ENCODE measurements at regions not wholly inside any gene's neighbourhood (a gene's known extent, or its start where the extent isn't known, plus 50 kb on each side); places are given as distances from the start of the nearest gene placed in this dataset.

DNA sequence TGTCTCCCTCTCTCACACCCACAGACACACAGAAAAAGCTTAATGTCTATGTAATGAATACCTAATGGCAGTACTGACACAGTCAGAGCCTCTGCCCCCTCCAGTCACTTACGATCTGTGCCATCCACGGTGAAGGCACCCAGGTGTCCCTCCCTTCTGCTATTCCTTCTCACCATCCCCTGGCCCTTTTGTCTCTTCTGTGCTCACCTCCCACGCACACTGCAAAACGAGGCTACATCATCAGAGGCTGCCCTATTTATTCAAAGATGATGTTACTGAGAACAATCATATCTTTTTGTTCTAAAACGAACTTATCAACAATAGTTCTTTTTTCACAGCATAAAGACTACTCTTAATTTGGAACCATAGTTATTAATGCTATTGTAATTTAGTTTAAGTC lies 246.9 kb upstream of the MKLN1 start:
- H3K4me3 ChIP-seq (ENCODE audit: low read depth, low read length) = no peak overlapping the region
- no peaks in the 10 kb centered on the region for H3K9me3 ChIP-seq (ENCODE audit: control insufficient read depth, insufficient read depth, low read depth, low read length)
- no peak overlapping the region for H3K27ac ChIP-seq (ENCODE audit: extremely low read depth, low read depth, low read length)
- H3K4me1 ChIP-seq (ENCODE audit: control insufficient read depth, insufficient read depth, low read length) = peaks cover 3% of the 10 kb centered on the region; the same call in 1 of the 2 replicates
- TF ChIP-seq AEBP2 (tag by site-specific recombination; IDR thresholded peaks at IDR 0.05; ENCODE audit: borderline replicate concordance) (no peak), EGR2 (tag by site-specific recombination; IDR thresholded peaks at IDR 0.05; ENCODE audit: low read depth) (0 out of 2 replicates have a peak, but pooled peaks have one; percentile 7), ZNF426 (tag by site-specific recombination; IDR thresholded peaks at IDR 0.05) (no peak)
- ChIA-PET CTCF (no interaction called here), POLR2A (no interaction called here)
- H3K36me3 ChIP-seq (ENCODE audit: control insufficient read depth in 2 of 2, insufficient read depth in 1 of 2, low read length in 2 of 2) = no peaks in the 10 kb centered on the region

DNA sequence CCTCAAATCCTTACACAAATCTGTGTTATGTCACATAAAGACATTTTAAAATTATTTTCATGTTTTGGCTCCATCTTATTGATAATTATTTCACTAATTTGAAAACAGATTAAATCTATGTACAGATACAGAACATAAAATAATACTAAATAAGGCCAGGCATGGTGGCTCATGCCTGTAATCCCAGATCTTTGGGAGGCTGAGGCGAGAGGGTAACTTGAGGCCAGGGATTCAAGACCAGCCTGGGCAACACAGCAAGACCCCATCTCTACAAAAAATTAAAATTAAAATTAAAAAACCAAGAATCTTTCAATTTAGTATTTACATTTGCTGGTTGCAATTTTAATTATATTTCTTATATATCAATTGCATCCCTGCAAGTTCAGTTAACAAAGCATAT lies 246.4 kb upstream of the MKLN1 start:
- Histone ChIP-seq H3K9me3 (ENCODE audit: control insufficient read depth, insufficient read depth, low read depth, low read length) (no peaks in the 10 kb centered on the region), H3K36me3 (ENCODE audit: control insufficient read depth in 2 of 2, insufficient read depth in 1 of 2, low read length in 2 of 2) (no peaks in the 10 kb centered on the region), H3K4me3 (ENCODE audit: low read depth, low read length) (no peak overlapping the region), H3K27ac (ENCODE audit: extremely low read depth, low read depth, low read length) (no peak overlapping the region), H3K4me1 (ENCODE audit: control insufficient read depth, insufficient read depth, low read length) (peaks cover 3% of the 10 kb centered on the region; the same call in 1 of the 2 replicates)
- TF ChIP-seq, protein P1, sequence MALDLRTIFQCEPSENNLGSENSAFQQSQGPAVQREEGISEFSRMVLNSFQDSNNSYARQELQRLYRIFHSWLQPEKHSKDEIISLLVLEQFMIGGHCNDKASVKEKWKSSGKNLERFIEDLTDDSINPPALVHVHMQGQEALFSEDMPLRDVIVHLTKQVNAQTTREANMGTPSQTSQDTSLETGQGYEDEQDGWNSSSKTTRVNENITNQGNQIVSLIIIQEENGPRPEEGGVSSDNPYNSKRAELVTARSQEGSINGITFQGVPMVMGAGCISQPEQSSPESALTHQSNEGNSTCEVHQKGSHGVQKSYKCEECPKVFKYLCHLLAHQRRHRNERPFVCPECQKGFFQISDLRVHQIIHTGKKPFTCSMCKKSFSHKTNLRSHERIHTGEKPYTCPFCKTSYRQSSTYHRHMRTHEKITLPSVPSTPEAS (tag by site-specific recombination; IDR thresholded peaks at IDR 0.05) = no peak
- TF ChIP-seq ZNF585B (tag by site-specific recombination; IDR thresholded peaks at IDR 0.05) (no peak), ZBTB44 (tag by site-specific recombination; IDR thresholded peaks at IDR 0.05) (no peak), ZNF664 (tag by site-specific recombination; IDR thresholded peaks at IDR 0.05) (no peak), OSR2 (tag by site-specific recombination; IDR thresholded peaks at IDR 0.05) (no peak), ZNF707 (tag by site-specific recombination; IDR thresholded peaks at IDR 0.05) (no peak), ZNF350 (tag by site-specific recombination; IDR thresholded peaks at IDR 0.05) (no peak), ZNF776 (tag by site-specific recombination; IDR thresholded peaks at IDR 0.05; ENCODE audit: borderline replicate concordance) (no peak), SP2 (tag by site-specific recombination; IDR thresholded peaks at IDR 0.05) (no peak), ZNF785 (tag by site-specific recombination; IDR thresholded peaks at IDR 0.05) (no peak), MEIS1 (CRISPR knock-in tag; IDR thresholded peaks at IDR 0.05; ENCODE audit: borderline replicate concordance) (no peak), ZNF366 (tag by site-specific recombination; conservative IDR thresholded peaks at IDR 0.05) (no peak), ZNF768 (tag by site-specific recombination; IDR thresholded peaks at IDR 0.05) (no peak), ZNF530 (tag by site-specific recombination; IDR thresholded peaks at IDR 0.05; ENCODE audit: low read depth) (no peak), GLIS2 (tag by site-specific recombination; IDR thresholded peaks at IDR 0.05) (no peak), INSM2 (tag by site-specific recombination; IDR thresholded peaks at IDR 0.05) (no peak), YY1 (tag by site-specific recombination; IDR thresholded peaks at IDR 0.05) (no peak)
- TF ChIP-seq, protein P2, sequence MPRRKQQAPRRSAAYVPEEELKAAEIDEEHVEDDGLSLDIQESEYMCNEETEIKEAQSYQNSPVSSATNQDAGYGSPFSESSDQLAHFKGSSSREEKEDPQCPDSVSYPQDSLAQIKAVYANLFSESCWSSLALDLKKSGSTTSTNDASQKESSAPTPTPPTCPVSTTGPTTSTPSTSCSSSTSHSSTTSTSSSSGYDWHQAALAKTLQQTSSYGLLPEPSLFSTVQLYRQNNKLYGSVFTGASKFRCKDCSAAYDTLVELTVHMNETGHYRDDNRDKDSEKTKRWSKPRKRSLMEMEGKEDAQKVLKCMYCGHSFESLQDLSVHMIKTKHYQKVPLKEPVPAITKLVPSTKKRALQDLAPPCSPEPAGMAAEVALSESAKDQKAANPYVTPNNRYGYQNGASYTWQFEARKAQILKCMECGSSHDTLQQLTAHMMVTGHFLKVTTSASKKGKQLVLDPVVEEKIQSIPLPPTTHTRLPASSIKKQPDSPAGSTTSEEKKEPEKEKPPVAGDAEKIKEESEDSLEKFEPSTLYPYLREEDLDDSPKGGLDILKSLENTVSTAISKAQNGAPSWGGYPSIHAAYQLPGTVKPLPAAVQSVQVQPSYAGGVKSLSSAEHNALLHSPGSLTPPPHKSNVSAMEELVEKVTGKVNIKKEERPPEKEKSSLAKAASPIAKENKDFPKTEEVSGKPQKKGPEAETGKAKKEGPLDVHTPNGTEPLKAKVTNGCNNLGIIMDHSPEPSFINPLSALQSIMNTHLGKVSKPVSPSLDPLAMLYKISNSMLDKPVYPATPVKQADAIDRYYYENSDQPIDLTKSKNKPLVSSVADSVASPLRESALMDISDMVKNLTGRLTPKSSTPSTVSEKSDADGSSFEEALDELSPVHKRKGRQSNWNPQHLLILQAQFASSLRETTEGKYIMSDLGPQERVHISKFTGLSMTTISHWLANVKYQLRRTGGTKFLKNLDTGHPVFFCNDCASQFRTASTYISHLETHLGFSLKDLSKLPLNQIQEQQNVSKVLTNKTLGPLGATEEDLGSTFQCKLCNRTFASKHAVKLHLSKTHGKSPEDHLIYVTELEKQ (tag by site-specific recombination; IDR thresholded peaks at IDR 0.05; ENCODE audit: borderline replicate concordance) = no peak
- TF ChIP-seq, protein P3, sequence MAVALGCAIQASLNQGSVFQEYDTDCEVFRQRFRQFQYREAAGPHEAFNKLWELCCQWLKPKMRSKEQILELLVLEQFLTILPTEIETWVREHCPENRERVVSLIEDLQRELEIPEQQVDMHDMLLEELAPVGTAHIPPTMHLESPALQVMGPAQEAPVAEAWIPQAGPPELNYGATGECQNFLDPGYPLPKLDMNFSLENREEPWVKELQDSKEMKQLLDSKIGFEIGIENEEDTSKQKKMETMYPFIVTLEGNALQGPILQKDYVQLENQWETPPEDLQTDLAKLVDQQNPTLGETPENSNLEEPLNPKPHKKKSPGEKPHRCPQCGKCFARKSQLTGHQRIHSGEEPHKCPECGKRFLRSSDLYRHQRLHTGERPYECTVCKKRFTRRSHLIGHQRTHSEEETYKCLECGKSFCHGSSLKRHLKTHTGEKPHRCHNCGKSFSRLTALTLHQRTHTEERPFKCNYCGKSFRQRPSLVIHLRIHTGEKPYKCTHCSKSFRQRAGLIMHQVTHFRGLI (tag by site-specific recombination; IDR thresholded peaks at IDR 0.05) = no peak
- ChIA-PET CTCF (interaction anchor here (1.2 kb wide), 1 partner anchor 9 kb away, joined by 3 read pairs; no protein-coding TSS in a partner anchor), POLR2A (no interaction called here)

All from HEK293 (cell line).